ENCODE measurements at regions not wholly inside any gene's neighbourhood (a gene's known extent, or its start where the extent isn't known, plus 50 kb on each side); places are given as distances from the start of the nearest gene placed in this dataset.

DNA sequence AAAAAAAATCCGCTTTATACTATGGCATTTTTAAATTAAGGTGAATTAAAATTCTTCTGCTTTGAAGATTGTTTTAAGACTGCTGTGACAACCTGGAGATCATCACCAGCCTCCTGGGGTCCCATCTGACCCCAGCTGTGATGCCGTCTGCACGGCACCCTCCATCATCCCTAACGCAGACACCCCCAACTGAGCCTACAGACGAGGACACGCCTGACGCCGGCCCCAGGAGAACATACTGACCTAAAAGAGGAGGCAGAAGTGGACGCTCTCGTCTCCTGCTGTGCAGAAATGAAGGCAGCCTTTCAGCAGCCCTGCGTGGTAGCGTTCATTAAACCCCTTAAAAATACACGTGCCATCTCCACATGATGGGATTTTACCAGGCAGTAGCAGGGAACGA is 125.6 kb upstream of the PPP1R26 start:
- TF ChIP-seq MAFK (IDR thresholded peaks at IDR 0.05; ENCODE audit: low read depth, low read length) (no peak), CTCF (conservative IDR thresholded peaks at IDR 0.05; ENCODE audit: low read depth, low read length) (no peak), MXI1 (IDR thresholded peaks at IDR 0.05; ENCODE audit: borderline replicate concordance, low read depth, low read length) (no peak)
- TF ChIP-seq, protein P1, sequence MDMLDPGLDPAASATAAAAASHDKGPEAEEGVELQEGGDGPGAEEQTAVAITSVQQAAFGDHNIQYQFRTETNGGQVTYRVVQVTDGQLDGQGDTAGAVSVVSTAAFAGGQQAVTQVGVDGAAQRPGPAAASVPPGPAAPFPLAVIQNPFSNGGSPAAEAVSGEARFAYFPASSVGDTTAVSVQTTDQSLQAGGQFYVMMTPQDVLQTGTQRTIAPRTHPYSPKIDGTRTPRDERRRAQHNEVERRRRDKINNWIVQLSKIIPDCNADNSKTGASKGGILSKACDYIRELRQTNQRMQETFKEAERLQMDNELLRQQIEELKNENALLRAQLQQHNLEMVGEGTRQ (IDR thresholded peaks at IDR 0.05; ENCODE audit: low read depth, low read length) = no peak
- no peak overlapping the region for H4K8ac ChIP-seq (ENCODE audit: low read depth in 2 of 2, low read length in 2 of 2)
- no peak overlapping the region for H3K4ac ChIP-seq (ENCODE audit: low read depth, low read length)
- in situ Hi-C loops (cut with MboI; ENCODE audit: low sequenced_read_pairs) = no loop called here
- dilution Hi-C loops (cut with HindIII; ENCODE audit: low sequenced_read_pairs, unreplicated experiment) = no loop called here
- POLR2A ChIA-PET (ENCODE audit: unreplicated experiment) = no interaction called here
- no peak overlapping the region for H3K4me3 ChIP-seq (ENCODE audit: insufficient read depth, low read depth, low read length)
- WGBS, 2 experiments (ENCODE audit: extremely low coverage in 2 of 2, insufficient read length in 1 of 2) = 89% methylated on average over 3 of the region's 14 CpGs; no CpG with 5 or more reads in 1 of the 2 experiments
- intact Hi-C loops (cut with micrococcal nuclease) = no loop called here
- no peaks in the 10 kb centered on the region for H3K27me3 ChIP-seq (ENCODE audit: control insufficient read depth, insufficient read depth, low read length)
- H2BK15ac ChIP-seq (ENCODE audit: low read depth, low read length) = no peak overlapping the region
- H3K27ac ChIP-seq (ENCODE audit: insufficient read depth, low read length) = no peak overlapping the region
- no peak overlapping the region for H2AK5ac ChIP-seq (ENCODE audit: low read depth, low read length)
- no peak overlapping the region for H3K56ac ChIP-seq (ENCODE audit: extremely low read depth, insufficient read depth, low read length)
- H3K14ac ChIP-seq (replicated peaks; ENCODE audit: low read depth, low read length) = no peak overlapping the region
- no TSS peak for BruUV-seq (replicated peaks)
- no peak overlapping the region for H2AK9ac ChIP-seq (replicated peaks; ENCODE audit: low read depth, low read length, poor library complexity)
- CTCF ChIA-PET = no interaction called here
- H4K20me1 ChIP-seq (ENCODE audit: insufficient read depth, low read length) = no peaks in the 10 kb centered on the region
- ATAC-seq (ENCODE audit: low read depth) = no peak
- no peak overlapping the region for H2BK20ac ChIP-seq (ENCODE audit: low read depth, low read length)
- H3K9ac ChIP-seq (ENCODE audit: low read depth, low read length) = no peak overlapping the region
- H3K18ac ChIP-seq (ENCODE audit: low read depth, low read length) = no peak overlapping the region
- no peak overlapping the region for H4K91ac ChIP-seq (ENCODE audit: insufficient read depth, low read depth, low read length)
- H2BK120ac ChIP-seq (ENCODE audit: low read depth, low read length) = no peak overlapping the region
- no peak overlapping the region for H3K4me2 ChIP-seq (ENCODE audit: low read depth, low read length)
- no peak overlapping the region for H3K23ac ChIP-seq (ENCODE audit: low read depth, low read length)
- H3K9me1 ChIP-seq (ENCODE audit: insufficient read depth, low read length) = no peaks in the 10 kb centered on the region
- H3K4me1 ChIP-seq (ENCODE audit: control insufficient read depth, insufficient read depth, low read length) = no peaks in the 10 kb centered on the region
- no peak overlapping the region for H2AFZ ChIP-seq (replicated peaks; ENCODE audit: low read length, poor library complexity)
- no peaks in the 10 kb centered on the region for H3K36me3 ChIP-seq (ENCODE audit: control insufficient read depth, insufficient read depth, low read length)
- H2BK5ac ChIP-seq (ENCODE audit: low read depth, low read length, poor library complexity, severe bottlenecking) = no peak overlapping the region
- no peaks in the 10 kb centered on the region for H3K79me1 ChIP-seq (ENCODE audit: low read depth in 1 of 2, low read length in 2 of 2)
- no peak for DNase-seq
- no peaks in the 10 kb centered on the region; the same call in none of the 2 replicates for H3K9me3 ChIP-seq (ENCODE audit: control insufficient read depth, insufficient read depth, low read length)
- no peak overlapping the region for H4K5ac ChIP-seq (ENCODE audit: low read depth, low read length)

All from IMR-90 (cell line).